SK-N-SH treated with all-trans-retinoic acid at 6 μM for 48 hours (cell line): ENCODE measurements at regions not wholly inside any gene's neighbourhood (a gene's known extent, or its start where the extent isn't known, plus 50 kb on each side); places are given as distances from the start of the nearest gene placed in this dataset.

Experiments used
- ATAC-seq: fragments of 200-7000 bp; cut with Tn5 transposase; 3 replicates; pipeline ENCODE4 v1.9.1; 2020; ENCODE audit warnings: mild to moderate bottlenecking, moderate library complexity
- ARNTL ChIP-seq: fragments of 450-650 bp; formaldehyde crosslinking; IDR thresholded peaks from 2 replicates; pipeline ENCODE4 v1.5.0; 2020; ENCODE audit warnings: low read depth, mild to moderate bottlenecking, moderate library complexity, borderline replicate concordance
- BACH2 ChIP-seq: fragments of 250-450 bp; sonication (Bioruptor Pico); IDR thresholded peaks from 2 replicates; pipeline ENCODE4 v1.9.0; 2021; ENCODE audit warnings: mild to moderate bottlenecking, borderline replicate concordance
- CSDC2 ChIP-seq: fragments of 250-450 bp; sonication (Bioruptor Pico); IDR thresholded peaks from 2 replicates; pipeline ENCODE4 v1.5.0; 2020; ENCODE audit warnings: mild to moderate bottlenecking, moderate library complexity
- ESRRG ChIP-seq: fragments of 250-450 bp; sonication (Bioruptor Pico); IDR thresholded peaks from 2 replicates; pipeline ENCODE4 v1.6.1; 2021; ENCODE audit warnings: mild to moderate bottlenecking
- GLIS3 ChIP-seq: fragments of 250-450 bp; sonication (Bioruptor Pico); IDR thresholded peaks from 2 replicates; pipeline ENCODE4 v1.5.0; 2020; ENCODE audit warnings: mild to moderate bottlenecking, moderate library complexity
- ISL1 ChIP-seq: fragments of 250-450 bp; sonication (Bioruptor Pico); IDR thresholded peaks from 2 replicates; pipeline ENCODE4 v2.1.2; 2022; ENCODE audit warnings: mild to moderate bottlenecking, moderate library complexity
- OSR1 ChIP-seq: fragments of 250-450 bp; sonication (Bioruptor Pico); IDR thresholded peaks from 2 replicates; pipeline ENCODE4 v1.8.0; 2022; ENCODE audit warnings: moderate library complexity, mild to moderate bottlenecking, inconsistent platforms
- PPARA ChIP-seq: fragments of 250-450 bp; sonication (Bioruptor Pico); IDR thresholded peaks from 2 replicates; pipeline ENCODE4 v1.5.0; 2020; ENCODE audit warnings: mild to moderate bottlenecking, borderline replicate concordance
- RARB ChIP-seq: fragments of 250-450 bp; sonication (Bioruptor Pico); IDR thresholded peaks from 2 replicates; pipeline ENCODE4 v1.8.0; 2021; ENCODE audit warnings: mild to moderate bottlenecking, moderate library complexity
- SNAI2 ChIP-seq: fragments of 250-450 bp; sonication (Bioruptor Pico); IDR thresholded peaks from 2 replicates; pipeline ENCODE4 v1.5.0; 2020; ENCODE audit warnings: mild to moderate bottlenecking, moderate library complexity
- TCF4 ChIP-seq: fragments of 250-450 bp; sonication (Bioruptor Pico); IDR thresholded peaks from 2 replicates; pipeline ENCODE4 v1.8.0; 2021; ENCODE audit warnings: mild to moderate bottlenecking, moderate library complexity, borderline replicate concordance
- TOX ChIP-seq: fragments of 250-450 bp; sonication (Bioruptor Pico); IDR thresholded peaks from 2 replicates; pipeline ENCODE4 v1.8.0; 2021; ENCODE audit warnings: mild to moderate bottlenecking, moderate library complexity, borderline replicate concordance
- ZC3H10 ChIP-seq: fragments of 250-450 bp; sonication (Bioruptor Pico); IDR thresholded peaks from 2 replicates; pipeline ENCODE4 v1.5.1; 2021; ENCODE audit warnings: mild to moderate bottlenecking, moderate library complexity
- ZFP3 ChIP-seq: fragments of 250-450 bp; sonication (Bioruptor Pico); IDR thresholded peaks from 2 replicates; pipeline ENCODE4 v1.5.0; 2020; ENCODE audit warnings: mild to moderate bottlenecking, moderate library complexity
- ZFP30 ChIP-seq: fragments of 450-650 bp; formaldehyde crosslinking; IDR thresholded peaks from 2 replicates; pipeline ENCODE4 v1.5.0; 2022; ENCODE audit warnings: mild to moderate bottlenecking, moderate library complexity
- ZNF70 ChIP-seq: fragments of 450-650 bp; formaldehyde crosslinking; IDR thresholded peaks from 2 replicates; pipeline ENCODE4 v1.5.0; 2020; ENCODE audit warnings: mild to moderate bottlenecking, moderate library complexity
- ZNF8 ChIP-seq: fragments of 450-650 bp; formaldehyde crosslinking; IDR thresholded peaks from 2 replicates; pipeline ENCODE4 v1.5.0; 2020; ENCODE audit warnings: mild to moderate bottlenecking, moderate library complexity
- TF ChIP-seq, protein P1 (sequence below): fragments of 250-450 bp; sonication (Bioruptor Pico); IDR thresholded peaks from 2 replicates; pipeline ENCODE4 v1.8.0; 2020; ENCODE audit warnings: mild to moderate bottlenecking, moderate library complexity, borderline replicate concordance
- TF ChIP-seq, protein P2 (sequence below): fragments of 250-450 bp; sonication (Bioruptor Pico); IDR thresholded peaks from 2 replicates; pipeline ENCODE4 v1.8.0; 2021; ENCODE audit warnings: low read depth, mild to moderate bottlenecking, moderate library complexity, borderline replicate concordance
- TF ChIP-seq, protein P3 (sequence below): fragments of 250-450 bp; sonication (Bioruptor Pico); IDR thresholded peaks from 2 replicates; pipeline ENCODE4 v1.5.1; 2021; ENCODE audit warnings: mild to moderate bottlenecking, moderate library complexity
- TF ChIP-seq, protein P4 (sequence below): fragments of 250-450 bp; sonication (Bioruptor Pico); IDR thresholded peaks from 2 replicates; pipeline ENCODE4 v1.5.1; 2020; ENCODE audit warnings: low read depth, mild to moderate bottlenecking, moderate library complexity
- TF ChIP-seq, protein P5 (sequence below): fragments of 250-450 bp; sonication (Bioruptor Pico); IDR thresholded peaks from 2 replicates; pipeline ENCODE4 v1.5.0; 2020; ENCODE audit warnings: mild to moderate bottlenecking, moderate library complexity

DNA sequence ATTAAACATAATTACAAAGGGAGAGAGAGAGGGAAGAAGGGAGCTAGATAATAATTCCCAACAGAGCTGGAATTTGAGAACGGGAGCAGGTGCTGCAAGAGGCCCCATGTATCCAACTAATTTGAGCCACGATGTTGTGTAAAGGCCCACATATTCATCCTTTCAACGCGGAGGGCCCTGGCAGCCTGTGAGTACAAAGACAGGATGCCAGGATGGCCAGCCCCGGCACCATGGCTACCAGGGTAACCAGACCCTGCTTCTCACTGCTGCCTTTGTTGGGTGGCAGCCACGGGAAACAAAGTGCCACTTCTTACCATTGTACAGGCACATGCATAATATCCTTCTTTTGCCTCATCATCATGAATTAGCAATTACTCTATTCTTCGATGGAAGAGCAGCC is 492.0 kb upstream of the NRSN1 start:
- no peak for ATAC-seq
- TF ChIP-seq, protein P1, sequence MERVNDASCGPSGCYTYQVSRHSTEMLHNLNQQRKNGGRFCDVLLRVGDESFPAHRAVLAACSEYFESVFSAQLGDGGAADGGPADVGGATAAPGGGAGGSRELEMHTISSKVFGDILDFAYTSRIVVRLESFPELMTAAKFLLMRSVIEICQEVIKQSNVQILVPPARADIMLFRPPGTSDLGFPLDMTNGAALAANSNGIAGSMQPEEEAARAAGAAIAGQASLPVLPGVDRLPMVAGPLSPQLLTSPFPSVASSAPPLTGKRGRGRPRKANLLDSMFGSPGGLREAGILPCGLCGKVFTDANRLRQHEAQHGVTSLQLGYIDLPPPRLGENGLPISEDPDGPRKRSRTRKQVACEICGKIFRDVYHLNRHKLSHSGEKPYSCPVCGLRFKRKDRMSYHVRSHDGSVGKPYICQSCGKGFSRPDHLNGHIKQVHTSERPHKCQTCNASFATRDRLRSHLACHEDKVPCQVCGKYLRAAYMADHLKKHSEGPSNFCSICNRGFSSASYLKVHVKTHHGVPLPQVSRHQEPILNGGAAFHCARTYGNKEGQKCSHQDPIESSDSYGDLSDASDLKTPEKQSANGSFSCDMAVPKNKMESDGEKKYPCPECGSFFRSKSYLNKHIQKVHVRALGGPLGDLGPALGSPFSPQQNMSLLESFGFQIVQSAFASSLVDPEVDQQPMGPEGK = no peak
- no peak for TF ChIP-seq PPARA
- no peak for TF ChIP-seq TOX (CRISPR knock-in tag)
- TF ChIP-seq ZC3H10 = no peak
- TF ChIP-seq RARB (CRISPR knock-in tag) = no peak
- TF ChIP-seq, all 23 proteins: peak for 0

DNA sequence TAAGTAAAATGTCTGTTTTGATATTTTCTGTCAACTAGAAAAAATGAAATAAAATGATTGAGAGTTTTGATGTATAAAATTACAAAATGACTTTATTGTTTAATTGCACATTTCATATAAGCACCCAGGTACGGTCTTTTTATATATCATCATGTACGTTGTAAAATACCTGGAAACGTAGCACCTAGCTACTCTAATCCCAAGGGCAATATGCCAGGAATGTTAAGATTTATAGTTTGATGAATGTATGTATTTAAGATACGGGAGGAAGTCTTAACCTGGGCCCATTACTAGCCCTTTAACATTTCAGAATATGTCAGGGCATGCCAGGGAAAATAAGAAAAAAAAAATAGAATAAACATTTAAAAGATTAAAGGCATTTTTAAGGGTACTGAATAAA is 490.9 kb upstream of the NRSN1 start:
- TF ChIP-seq ESRRG (CRISPR knock-in tag) (no peak), ZNF8 (CRISPR knock-in tag) (no peak), OSR1 (CRISPR knock-in tag) (no peak), ARNTL (CRISPR knock-in tag) (no peak), ZNF70 (CRISPR knock-in tag) (no peak), ISL1 (CRISPR knock-in tag) (no peak), ZFP30 (CRISPR knock-in tag) (no peak), BACH2 (CRISPR knock-in tag) (no peak), SNAI2 (CRISPR knock-in tag) (no peak)
- TF ChIP-seq, protein P2, sequence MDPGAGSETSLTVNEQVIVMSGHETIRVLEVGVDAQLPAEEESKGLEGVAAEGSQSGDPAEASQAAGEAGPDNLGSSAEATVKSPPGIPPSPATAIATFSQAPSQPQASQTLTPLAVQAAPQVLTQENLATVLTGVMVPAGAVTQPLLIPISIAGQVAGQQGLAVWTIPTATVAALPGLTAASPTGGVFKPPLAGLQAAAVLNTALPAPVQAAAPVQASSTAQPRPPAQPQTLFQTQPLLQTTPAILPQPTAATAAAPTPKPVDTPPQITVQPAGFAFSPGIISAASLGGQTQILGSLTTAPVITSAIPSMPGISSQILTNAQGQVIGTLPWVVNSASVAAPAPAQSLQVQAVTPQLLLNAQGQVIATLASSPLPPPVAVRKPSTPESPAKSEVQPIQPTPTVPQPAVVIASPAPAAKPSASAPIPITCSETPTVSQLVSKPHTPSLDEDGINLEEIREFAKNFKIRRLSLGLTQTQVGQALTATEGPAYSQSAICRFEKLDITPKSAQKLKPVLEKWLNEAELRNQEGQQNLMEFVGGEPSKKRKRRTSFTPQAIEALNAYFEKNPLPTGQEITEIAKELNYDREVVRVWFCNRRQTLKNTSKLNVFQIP (CRISPR knock-in tag) = no peak
- TF ChIP-seq, protein P3, sequence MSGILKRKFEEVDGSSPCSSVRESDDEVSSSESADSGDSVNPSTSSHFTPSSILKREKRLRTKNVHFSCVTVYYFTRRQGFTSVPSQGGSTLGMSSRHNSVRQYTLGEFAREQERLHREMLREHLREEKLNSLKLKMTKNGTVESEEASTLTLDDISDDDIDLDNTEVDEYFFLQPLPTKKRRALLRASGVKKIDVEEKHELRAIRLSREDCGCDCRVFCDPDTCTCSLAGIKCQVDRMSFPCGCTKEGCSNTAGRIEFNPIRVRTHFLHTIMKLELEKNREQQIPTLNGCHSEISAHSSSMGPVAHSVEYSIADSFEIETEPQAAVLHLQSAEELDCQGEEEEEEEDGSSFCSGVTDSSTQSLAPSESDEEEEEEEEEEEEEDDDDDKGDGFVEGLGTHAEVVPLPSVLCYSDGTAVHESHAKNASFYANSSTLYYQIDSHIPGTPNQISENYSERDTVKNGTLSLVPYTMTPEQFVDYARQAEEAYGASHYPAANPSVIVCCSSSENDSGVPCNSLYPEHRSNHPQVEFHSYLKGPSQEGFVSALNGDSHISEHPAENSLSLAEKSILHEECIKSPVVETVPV (CRISPR knock-in tag) = no peak
- TF ChIP-seq, protein P4, sequence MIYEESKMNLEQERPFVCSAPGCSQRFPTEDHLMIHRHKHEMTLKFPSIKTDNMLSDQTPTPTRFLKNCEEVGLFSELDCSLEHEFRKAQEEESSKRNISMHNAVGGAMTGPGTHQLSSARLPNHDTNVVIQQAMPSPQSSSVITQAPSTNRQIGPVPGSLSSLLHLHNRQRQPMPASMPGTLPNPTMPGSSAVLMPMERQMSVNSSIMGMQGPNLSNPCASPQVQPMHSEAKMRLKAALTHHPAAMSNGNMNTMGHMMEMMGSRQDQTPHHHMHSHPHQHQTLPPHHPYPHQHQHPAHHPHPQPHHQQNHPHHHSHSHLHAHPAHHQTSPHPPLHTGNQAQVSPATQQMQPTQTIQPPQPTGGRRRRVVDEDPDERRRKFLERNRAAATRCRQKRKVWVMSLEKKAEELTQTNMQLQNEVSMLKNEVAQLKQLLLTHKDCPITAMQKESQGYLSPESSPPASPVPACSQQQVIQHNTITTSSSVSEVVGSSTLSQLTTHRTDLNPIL (CRISPR knock-in tag) = no peak
- TF ChIP-seq, protein P5, sequence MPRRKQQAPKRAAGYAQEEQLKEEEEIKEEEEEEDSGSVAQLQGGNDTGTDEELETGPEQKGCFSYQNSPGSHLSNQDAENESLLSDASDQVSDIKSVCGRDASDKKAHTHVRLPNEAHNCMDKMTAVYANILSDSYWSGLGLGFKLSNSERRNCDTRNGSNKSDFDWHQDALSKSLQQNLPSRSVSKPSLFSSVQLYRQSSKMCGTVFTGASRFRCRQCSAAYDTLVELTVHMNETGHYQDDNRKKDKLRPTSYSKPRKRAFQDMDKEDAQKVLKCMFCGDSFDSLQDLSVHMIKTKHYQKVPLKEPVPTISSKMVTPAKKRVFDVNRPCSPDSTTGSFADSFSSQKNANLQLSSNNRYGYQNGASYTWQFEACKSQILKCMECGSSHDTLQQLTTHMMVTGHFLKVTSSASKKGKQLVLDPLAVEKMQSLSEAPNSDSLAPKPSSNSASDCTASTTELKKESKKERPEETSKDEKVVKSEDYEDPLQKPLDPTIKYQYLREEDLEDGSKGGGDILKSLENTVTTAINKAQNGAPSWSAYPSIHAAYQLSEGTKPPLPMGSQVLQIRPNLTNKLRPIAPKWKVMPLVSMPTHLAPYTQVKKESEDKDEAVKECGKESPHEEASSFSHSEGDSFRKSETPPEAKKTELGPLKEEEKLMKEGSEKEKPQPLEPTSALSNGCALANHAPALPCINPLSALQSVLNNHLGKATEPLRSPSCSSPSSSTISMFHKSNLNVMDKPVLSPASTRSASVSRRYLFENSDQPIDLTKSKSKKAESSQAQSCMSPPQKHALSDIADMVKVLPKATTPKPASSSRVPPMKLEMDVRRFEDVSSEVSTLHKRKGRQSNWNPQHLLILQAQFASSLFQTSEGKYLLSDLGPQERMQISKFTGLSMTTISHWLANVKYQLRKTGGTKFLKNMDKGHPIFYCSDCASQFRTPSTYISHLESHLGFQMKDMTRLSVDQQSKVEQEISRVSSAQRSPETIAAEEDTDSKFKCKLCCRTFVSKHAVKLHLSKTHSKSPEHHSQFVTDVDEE (CRISPR knock-in tag) = no peak
- no peak for ATAC-seq

DNA sequence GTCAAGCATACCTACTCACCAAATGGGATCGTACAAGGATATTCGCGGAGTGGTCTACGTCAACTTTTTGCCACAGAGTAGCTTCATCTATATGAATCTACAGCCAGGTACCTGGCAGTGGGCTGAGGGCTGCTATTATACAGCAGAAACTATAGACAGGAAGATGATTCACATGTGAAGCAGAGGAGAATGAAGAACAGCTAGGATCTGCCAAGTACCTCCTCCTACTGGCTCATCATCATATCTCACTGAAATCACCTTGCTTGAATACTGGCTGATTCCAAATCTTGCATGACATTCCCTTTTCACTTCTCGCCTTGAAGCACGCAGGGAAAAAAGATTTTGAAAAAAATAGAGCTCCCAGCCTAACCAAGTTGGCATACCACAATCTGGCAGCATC is 488.7 kb upstream of the NRSN1 start:
- ATAC-seq = no peak
- no peak for TF ChIP-seq ZFP3 (CRISPR knock-in tag)
- no peak for TF ChIP-seq CSDC2
- TF ChIP-seq TOX (CRISPR knock-in tag) = no peak
- TF ChIP-seq PPARA = no peak
- TF ChIP-seq ZC3H10 = no peak
- no peak for TF ChIP-seq ZFP30 (CRISPR knock-in tag)
- TF ChIP-seq, protein P5 (CRISPR knock-in tag) = no peak
- TF ChIP-seq TCF4 (CRISPR knock-in tag) = no peak
- TF ChIP-seq, protein P1 = no peak
- TF ChIP-seq OSR1 (CRISPR knock-in tag) = no peak
- TF ChIP-seq RARB (CRISPR knock-in tag) = no peak
- no peak for TF ChIP-seq ZNF8 (CRISPR knock-in tag)
- no peak for TF ChIP-seq GLIS3 (CRISPR knock-in tag)
- no peak for TF ChIP-seq ZNF70 (CRISPR knock-in tag)
